ENCODE measurements at regions not wholly inside any gene's neighbourhood (a gene's known extent, or its start where the extent isn't known, plus 50 kb on each side); places are given as distances from the start of the nearest gene placed in this dataset.

DNA sequence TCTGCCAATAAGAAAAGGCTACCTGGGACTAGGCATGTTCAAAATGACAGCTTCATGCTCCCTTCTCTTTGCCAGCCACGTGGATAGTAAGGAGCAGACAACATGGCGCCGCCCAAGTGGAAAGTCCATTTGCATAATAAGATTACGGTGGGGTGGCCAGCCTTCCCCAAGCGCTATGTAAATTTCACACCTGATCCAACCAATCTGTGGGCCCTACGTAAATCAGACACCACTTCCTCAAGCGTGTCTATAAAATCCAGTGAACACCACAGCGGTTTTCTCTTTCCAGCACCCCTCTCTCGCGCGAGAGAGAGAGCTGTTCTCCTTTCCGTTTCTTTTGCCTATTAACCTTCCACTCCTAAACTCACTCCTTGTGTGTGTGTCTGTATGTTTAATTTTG, 140.3 kb upstream of the ERCC4 start:
- H3K27me3 Mint-ChIP-seq (ENCODE audit: low read depth), result peaks cover 2% of the 10 kb centered on the region
- H3K36me3 Mint-ChIP-seq (ENCODE audit: low read depth), result no peaks in the 10 kb centered on the region
- H3K4me3 Mint-ChIP-seq (ENCODE audit: unreplicated experiment), result no peak overlapping the region
- no peak for TF ChIP-seq CTCF (IDR thresholded peaks at IDR 0.05)
- no peaks in the 10 kb centered on the region for H3K4me1 Mint-ChIP-seq (ENCODE audit: low read depth)
- peaks cover 20% of the 10 kb centered on the region for H3K9me3 Mint-ChIP-seq (ENCODE audit: low read depth)
- no peak overlapping the region for H3K27ac Mint-ChIP-seq (ENCODE audit: unreplicated experiment)
- DNase-seq (ENCODE audit: low spot score), result no peak

- no peak overlapping the region for H3K27ac Mint-ChIP-seq (ENCODE audit: unreplicated experiment)
- peaks cover 20% of the 10 kb centered on the region for H3K9me3 Mint-ChIP-seq (ENCODE audit: low read depth)
These were observed 139.4 kb upstream of the ERCC4 start for GRCh38 chr16:13780406-13781168.

GRCh38 chr16:13781169-13781564, 138.8 kb upstream of the ERCC4 start:
- H3K4me3 Mint-ChIP-seq (ENCODE audit: unreplicated experiment), result no peak overlapping the region
- no peak overlapping the region for H3K27ac Mint-ChIP-seq (ENCODE audit: unreplicated experiment)
- TF ChIP-seq CTCF (IDR thresholded peaks at IDR 0.05), result no peak
- no peak for DNase-seq (ENCODE audit: low spot score)
- peaks cover 16% of the 10 kb centered on the region for H3K9me3 Mint-ChIP-seq (ENCODE audit: low read depth)
- no peaks in the 10 kb centered on the region for H3K36me3 Mint-ChIP-seq (ENCODE audit: low read depth)
- H3K4me1 Mint-ChIP-seq (ENCODE audit: low read depth), result no peaks in the 10 kb centered on the region
- peaks cover 2% of the 10 kb centered on the region for H3K27me3 Mint-ChIP-seq (ENCODE audit: low read depth)

More at GRCh38 chr16:13780406-13781168, 139.4 kb upstream of the ERCC4 start:
- Mint-ChIP-seq H3K27me3 (ENCODE audit: low read depth) (peaks cover 2% of the 10 kb centered on the region), H3K4me3 (ENCODE audit: unreplicated experiment) (no peak overlapping the region), H3K36me3 (ENCODE audit: low read depth) (no peaks in the 10 kb centered on the region), H3K4me1 (ENCODE audit: low read depth) (no peaks in the 10 kb centered on the region)
- no peak for DNase-seq (ENCODE audit: low spot score)
- TF ChIP-seq CTCF (IDR thresholded peaks at IDR 0.05), result no peak

DNA sequence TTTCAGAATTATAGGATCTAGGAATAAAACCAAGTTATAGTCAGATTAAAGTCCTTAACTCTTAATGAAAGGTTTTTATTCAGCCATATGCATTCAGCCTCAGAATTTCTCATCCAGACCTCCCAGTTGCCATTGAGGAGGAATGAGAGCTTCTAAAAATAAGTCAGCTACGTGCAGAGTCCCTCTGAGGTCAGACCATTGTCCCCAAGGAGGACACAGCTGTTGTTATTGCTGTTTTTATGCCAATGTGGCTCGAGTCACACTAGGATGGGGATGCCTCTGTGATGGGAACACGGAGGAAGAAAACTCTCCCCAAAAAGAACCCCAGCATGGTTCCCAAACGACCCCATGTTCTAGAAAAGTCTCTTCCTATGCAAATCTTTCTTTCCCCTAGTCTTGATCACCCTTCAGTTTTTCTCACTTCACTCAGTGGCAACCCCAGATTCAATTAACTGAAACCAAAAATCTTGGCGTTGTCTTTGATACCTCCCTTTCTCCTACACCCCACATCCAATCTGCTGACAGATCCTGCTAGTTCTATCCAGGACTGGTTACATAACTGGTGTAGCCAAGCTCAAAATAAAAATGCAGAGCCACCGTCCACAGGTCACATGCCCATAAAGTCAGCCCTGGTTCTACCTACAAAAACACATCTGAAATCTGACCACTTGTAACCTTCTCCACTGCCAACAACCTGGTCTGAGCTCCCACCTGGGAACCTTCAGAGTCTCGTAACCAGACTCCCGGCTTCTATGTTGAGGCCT, 138.2 kb upstream of the ERCC4 start:
- Mint-ChIP-seq H3K36me3 (ENCODE audit: low read depth) (no peaks in the 10 kb centered on the region), H3K9me3 (ENCODE audit: low read depth) (peaks cover 16% of the 10 kb centered on the region), H3K27ac (ENCODE audit: unreplicated experiment) (no peak overlapping the region), H3K4me3 (ENCODE audit: unreplicated experiment) (no peak overlapping the region), H3K27me3 (ENCODE audit: low read depth) (peaks cover 2% of the 10 kb centered on the region), H3K4me1 (ENCODE audit: low read depth) (no peaks in the 10 kb centered on the region)
- TF ChIP-seq CTCF (IDR thresholded peaks at IDR 0.05), result no peak
- DNase-seq (ENCODE audit: low spot score), result no peak

GRCh38 chr16:13791095-13791494, 128.9 kb upstream of the ERCC4 start:
- Mint-ChIP-seq H3K9me3 (ENCODE audit: low read depth) (peaks cover 3% of the 10 kb centered on the region), H3K4me1 (ENCODE audit: low read depth) (no peaks in the 10 kb centered on the region), H3K27me3 (ENCODE audit: low read depth) (no peaks in the 10 kb centered on the region), H3K4me3 (ENCODE audit: unreplicated experiment) (no peak overlapping the region), H3K27ac (ENCODE audit: unreplicated experiment) (no peak overlapping the region), H3K36me3 (ENCODE audit: low read depth) (no peaks in the 10 kb centered on the region)
- no peak for TF ChIP-seq CTCF (IDR thresholded peaks at IDR 0.05)
- DNase-seq (ENCODE audit: low spot score), result no peak
